ENCODE measurements at regions not wholly inside any gene's neighbourhood (a gene's known extent, or its start where the extent isn't known, plus 50 kb on each side); places are given as distances from the start of the nearest gene placed in this dataset.

- H3K9me1 ChIP-seq (ENCODE audit: control insufficient read depth, extremely low read depth, insufficient read depth, low read length): no peaks in the 10 kb centered on the region
- no peak for FAIRE-seq
- dilution Hi-C loops (cut with MboI; ENCODE audit: extremely low pct_ligation_motif_present, low sequenced_read_pairs): no loop called here
- no peak overlapping the region for H2AFZ ChIP-seq (ENCODE audit: control insufficient read depth, low read length)
- H3K9me3 ChIP-seq (ENCODE audit: control insufficient read depth, low read depth, low read length): no peaks in the 10 kb centered on the region
- H3K79me2 ChIP-seq (ENCODE audit: control insufficient read depth, insufficient read depth, low read length): no peaks in the 10 kb centered on the region
- no peak for DNase-seq (ENCODE audit: low read depth, low spot score)
- no peaks in the 10 kb centered on the region for H3K36me3 ChIP-seq (ENCODE audit: control insufficient read depth in 2 of 2, extremely low read depth in 1 of 2, insufficient read depth in 2 of 2, low read length in 2 of 2)
- peaks cover 9% of the 10 kb centered on the region for H3K4me1 ChIP-seq (ENCODE audit: control insufficient read depth, extremely low read depth, insufficient read depth, low read length)
- no peak overlapping the region for H3K9ac ChIP-seq (ENCODE audit: control insufficient read depth, extremely low read depth, insufficient read depth, low read length)
- no peak overlapping the region for H3K4me2 ChIP-seq (ENCODE audit: control insufficient read depth, extremely low read depth, insufficient read depth, low read depth, low read length)
- H3K27me3 ChIP-seq (ENCODE audit: control insufficient read depth, extremely low read depth, insufficient read depth, low read length): no peaks in the 10 kb centered on the region
- no peaks in the 10 kb centered on the region for H4K20me1 ChIP-seq (ENCODE audit: control insufficient read depth, extremely low read depth, insufficient read depth, low read length)
- TF ChIP-seq, protein P1, sequence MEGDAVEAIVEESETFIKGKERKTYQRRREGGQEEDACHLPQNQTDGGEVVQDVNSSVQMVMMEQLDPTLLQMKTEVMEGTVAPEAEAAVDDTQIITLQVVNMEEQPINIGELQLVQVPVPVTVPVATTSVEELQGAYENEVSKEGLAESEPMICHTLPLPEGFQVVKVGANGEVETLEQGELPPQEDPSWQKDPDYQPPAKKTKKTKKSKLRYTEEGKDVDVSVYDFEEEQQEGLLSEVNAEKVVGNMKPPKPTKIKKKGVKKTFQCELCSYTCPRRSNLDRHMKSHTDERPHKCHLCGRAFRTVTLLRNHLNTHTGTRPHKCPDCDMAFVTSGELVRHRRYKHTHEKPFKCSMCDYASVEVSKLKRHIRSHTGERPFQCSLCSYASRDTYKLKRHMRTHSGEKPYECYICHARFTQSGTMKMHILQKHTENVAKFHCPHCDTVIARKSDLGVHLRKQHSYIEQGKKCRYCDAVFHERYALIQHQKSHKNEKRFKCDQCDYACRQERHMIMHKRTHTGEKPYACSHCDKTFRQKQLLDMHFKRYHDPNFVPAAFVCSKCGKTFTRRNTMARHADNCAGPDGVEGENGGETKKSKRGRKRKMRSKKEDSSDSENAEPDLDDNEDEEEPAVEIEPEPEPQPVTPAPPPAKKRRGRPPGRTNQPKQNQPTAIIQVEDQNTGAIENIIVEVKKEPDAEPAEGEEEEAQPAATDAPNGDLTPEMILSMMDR (optimal IDR thresholded peaks at IDR 0.05 in 1 of 3, IDR thresholded peaks at IDR 0.05 in 1 of 3, conservative IDR thresholded peaks at IDR 0.05 in 1 of 3; ENCODE audit: extremely low read depth in 1 of 3, insufficient read depth in 2 of 3, low read length in 3 of 3): no peak
- no peak for TF ChIP-seq EZH2 (IDR thresholded peaks at IDR 0.05; ENCODE audit: low read length)
- H3K4me3 ChIP-seq (ENCODE audit: control insufficient read depth in 2 of 3, extremely low read depth in 1 of 3, insufficient read depth in 2 of 3, low read depth in 1 of 3, low read length in 3 of 3): no peak overlapping the region
- no peak overlapping the region for H3K27ac ChIP-seq (ENCODE audit: control insufficient read depth, insufficient read depth, low read length)
Measured at GRCh38 chr2:12620759-12621158, 96.0 kb upstream of the TRIB2 start.

DNA sequence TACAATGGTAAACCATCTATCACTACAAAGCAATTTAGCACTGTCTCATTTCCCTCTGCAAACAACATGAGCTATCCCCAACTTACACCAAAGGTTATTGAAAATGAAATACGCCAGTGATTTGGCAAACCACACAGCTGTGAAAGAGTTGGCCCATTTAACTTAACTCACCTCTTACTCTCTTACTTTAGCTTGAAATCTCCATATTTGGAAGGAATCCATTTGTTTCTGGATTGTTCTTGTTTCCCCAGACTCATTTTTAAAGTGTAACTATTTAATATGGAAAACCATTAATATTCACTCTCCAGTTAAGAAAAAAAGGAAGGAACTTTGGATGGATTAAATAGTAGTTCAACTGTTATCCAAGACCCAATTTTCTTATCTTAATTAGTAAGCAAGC lies 93.7 kb upstream of the TRIB2 start:
- no peaks in the 10 kb centered on the region for H3K27me3 ChIP-seq (ENCODE audit: control insufficient read depth, extremely low read depth, insufficient read depth, low read length)
- H3K4me2 ChIP-seq (ENCODE audit: control insufficient read depth, extremely low read depth, insufficient read depth, low read depth, low read length): no peak overlapping the region
- DNase-seq (ENCODE audit: low read depth, low spot score) (no peak), FAIRE-seq (no peak)
- H3K4me3 ChIP-seq (ENCODE audit: control insufficient read depth in 2 of 3, extremely low read depth in 1 of 3, insufficient read depth in 2 of 3, low read depth in 1 of 3, low read length in 3 of 3): no peak overlapping the region
- H3K9me1 ChIP-seq (ENCODE audit: control insufficient read depth, extremely low read depth, insufficient read depth, low read length): no peaks in the 10 kb centered on the region
- no peak overlapping the region for H2AFZ ChIP-seq (ENCODE audit: control insufficient read depth, low read length)
- H3K4me1 ChIP-seq (ENCODE audit: control insufficient read depth, extremely low read depth, insufficient read depth, low read length): peaks cover 9% of the 10 kb centered on the region
- no peaks in the 10 kb centered on the region for H4K20me1 ChIP-seq (ENCODE audit: control insufficient read depth, extremely low read depth, insufficient read depth, low read length)
- dilution Hi-C loops (cut with MboI; ENCODE audit: extremely low pct_ligation_motif_present, low sequenced_read_pairs): no loop called here
- H3K9ac ChIP-seq (ENCODE audit: control insufficient read depth, extremely low read depth, insufficient read depth, low read length): no peak overlapping the region
- H3K9me3 ChIP-seq (ENCODE audit: control insufficient read depth, low read depth, low read length): no peaks in the 10 kb centered on the region
- TF ChIP-seq, protein P1 (optimal IDR thresholded peaks at IDR 0.05 in 1 of 3, IDR thresholded peaks at IDR 0.05 in 1 of 3, conservative IDR thresholded peaks at IDR 0.05 in 1 of 3; ENCODE audit: extremely low read depth in 1 of 3, insufficient read depth in 2 of 3, low read length in 3 of 3): no peak
- TF ChIP-seq EZH2 (IDR thresholded peaks at IDR 0.05; ENCODE audit: low read length): no peak
- no peaks in the 10 kb centered on the region for H3K79me2 ChIP-seq (ENCODE audit: control insufficient read depth, insufficient read depth, low read length)
- H3K27ac ChIP-seq (ENCODE audit: control insufficient read depth, insufficient read depth, low read length): no peak overlapping the region
- no peaks in the 10 kb centered on the region for H3K36me3 ChIP-seq (ENCODE audit: control insufficient read depth in 2 of 2, extremely low read depth in 1 of 2, insufficient read depth in 2 of 2, low read length in 2 of 2)
